OCI-LY7 (cell line): ENCODE measurements at regions not wholly inside any gene's neighbourhood (a gene's known extent, or its start where the extent isn't known, plus 50 kb on each side); places are given as distances from the start of the nearest gene placed in this dataset.

ENCODE experiments used
- EZH2phosphoT487 ChIP-seq: fragments of 200-600 bp; sonication (generic); IDR thresholded peaks from 2 replicates; pipeline ENCODE4 v1.6.1; 2018; ENCODE audit warnings: low read depth, borderline replicate concordance, mild to moderate bottlenecking, mixed run types, antibody characterized with exemption, low read length, moderate library complexity, mixed read lengths
- TF ChIP-seq, protein P1 (sequence below): fragments of 200-600 bp; sonication (generic); conservative IDR thresholded peaks from 2 replicates; pipeline ENCODE4 v1.5.1; 2014; ENCODE audit warnings: mild to moderate bottlenecking, antibody characterized with exemption, low read length, moderate library complexity, mixed read lengths

- TF ChIP-seq, protein P1, sequence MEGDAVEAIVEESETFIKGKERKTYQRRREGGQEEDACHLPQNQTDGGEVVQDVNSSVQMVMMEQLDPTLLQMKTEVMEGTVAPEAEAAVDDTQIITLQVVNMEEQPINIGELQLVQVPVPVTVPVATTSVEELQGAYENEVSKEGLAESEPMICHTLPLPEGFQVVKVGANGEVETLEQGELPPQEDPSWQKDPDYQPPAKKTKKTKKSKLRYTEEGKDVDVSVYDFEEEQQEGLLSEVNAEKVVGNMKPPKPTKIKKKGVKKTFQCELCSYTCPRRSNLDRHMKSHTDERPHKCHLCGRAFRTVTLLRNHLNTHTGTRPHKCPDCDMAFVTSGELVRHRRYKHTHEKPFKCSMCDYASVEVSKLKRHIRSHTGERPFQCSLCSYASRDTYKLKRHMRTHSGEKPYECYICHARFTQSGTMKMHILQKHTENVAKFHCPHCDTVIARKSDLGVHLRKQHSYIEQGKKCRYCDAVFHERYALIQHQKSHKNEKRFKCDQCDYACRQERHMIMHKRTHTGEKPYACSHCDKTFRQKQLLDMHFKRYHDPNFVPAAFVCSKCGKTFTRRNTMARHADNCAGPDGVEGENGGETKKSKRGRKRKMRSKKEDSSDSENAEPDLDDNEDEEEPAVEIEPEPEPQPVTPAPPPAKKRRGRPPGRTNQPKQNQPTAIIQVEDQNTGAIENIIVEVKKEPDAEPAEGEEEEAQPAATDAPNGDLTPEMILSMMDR, result no peak
- TF ChIP-seq EZH2phosphoT487, result no peak
Observed at GRCh38 chr4:142959173-142959572, 113.1 kb upstream of the INPP4B start.
